H9 (cell line): ENCODE measurements at regions not wholly inside any gene's neighbourhood (a gene's known extent, or its start where the extent isn't known, plus 50 kb on each side); places are given as distances from the start of the nearest gene placed in this dataset.

Experiments
- DNase-seq: peaks from one replicate; pipeline ENCODE4 v3.0.0-alpha.2; 2017
- H2AFZ ChIP-seq: one replicate; pipeline ENCODE4 v1.6.1; 2013; ENCODE audit warnings: mild to moderate bottlenecking, low read length, control low read depth, moderate library complexity
- H2AK5ac ChIP-seq: 2 replicates; pipeline ENCODE4 v1.6.1; 2013; ENCODE audit warnings: low read length, control low read depth, mixed read lengths; ENCODE audit not compliant: insufficient read length
- H2BK120ac ChIP-seq: one replicate; pipeline ENCODE4 v1.6.1; 2013; ENCODE audit warnings: low read depth, mild to moderate bottlenecking, low read length, control low read depth, inconsistent platforms; ENCODE audit not compliant: poor library complexity, severe bottlenecking
- H2BK12ac ChIP-seq: 2 replicates; pipeline ENCODE4 v1.6.1; 2013; ENCODE audit warnings: low read length, control low read depth, mixed read lengths, low read depth; ENCODE audit not compliant: insufficient read length
- H2BK15ac ChIP-seq: 2 replicates; pipeline ENCODE4 v1.6.1; 2013; ENCODE audit warnings: low read depth, low read length, control low read depth
- H2BK20ac ChIP-seq: one replicate; pipeline ENCODE4 v1.6.1; 2013; ENCODE audit warnings: low read depth, mild to moderate bottlenecking, low read length, control low read depth, inconsistent platforms; ENCODE audit not compliant: poor library complexity, severe bottlenecking
- H2BK5ac ChIP-seq: 2 replicates; pipeline ENCODE4 v1.6.1; 2013; ENCODE audit warnings: low read length, control low read depth, mixed read lengths; ENCODE audit not compliant: insufficient read length
- H3K14ac ChIP-seq: 2 replicates; pipeline ENCODE4 v1.6.1; 2013; ENCODE audit warnings: low read length, control low read depth; ENCODE audit not compliant: insufficient read depth
- H3K18ac ChIP-seq: 2 replicates; pipeline ENCODE4 v1.6.1; 2013; ENCODE audit warnings: low read depth, mild to moderate bottlenecking, mixed read lengths, low read length, control low read depth; ENCODE audit not compliant: insufficient read length
- H3K23ac ChIP-seq: 2 replicates; pipeline ENCODE4 v1.6.1; 2013; ENCODE audit warnings: low read length, control low read depth, mixed read lengths, low read depth; ENCODE audit not compliant: insufficient read length
- H3K23me2 ChIP-seq: 2 replicates; pipeline ENCODE4 v1.6.1; 2013; ENCODE audit warnings: low read depth, mild to moderate bottlenecking, mixed read lengths, low read length, control low read depth; ENCODE audit not compliant: insufficient read length, poor library complexity, severe bottlenecking
- H3K27ac ChIP-seq: 2 replicates; pipeline ENCODE4 v1.5.1; 2013; ENCODE audit warnings: low read length, control low read depth, mixed read lengths, low read depth; ENCODE audit not compliant: insufficient read length
- H3K27me3 ChIP-seq: 2 replicates; pipeline ENCODE4 v1.6.1; 2013; ENCODE audit warnings: low read length, control low read depth, inconsistent platforms; ENCODE audit not compliant: insufficient read depth
- H3K4ac ChIP-seq: 2 replicates; pipeline ENCODE4 v1.6.1; 2013; ENCODE audit warnings: low read depth, mild to moderate bottlenecking, control low read depth, inconsistent platforms, low read length, moderate library complexity
- H3K4me1 ChIP-seq: 2 replicates; pipeline ENCODE4 v1.6.1; 2013; ENCODE audit warnings: low read length, control low read depth, inconsistent platforms; ENCODE audit not compliant: insufficient read depth
- H3K4me2 ChIP-seq: 2 replicates; pipeline ENCODE4 v1.6.1; 2013; ENCODE audit warnings: low read length, control low read depth, mixed read lengths; ENCODE audit not compliant: insufficient read length, insufficient read depth
- H3K56ac ChIP-seq: 2 replicates; pipeline ENCODE4 v1.6.1; 2013; ENCODE audit warnings: low read depth, mild to moderate bottlenecking, mixed read lengths, low read length, control low read depth; ENCODE audit not compliant: insufficient read length
- H3K79me1 ChIP-seq: 2 replicates; pipeline ENCODE4 v1.6.1; 2013; ENCODE audit warnings: low read depth, mild to moderate bottlenecking, moderate library complexity, low read length, control low read depth, inconsistent platforms; ENCODE audit not compliant: insufficient read depth, poor library complexity, severe bottlenecking
- H3K79me2 ChIP-seq: 2 replicates; pipeline ENCODE4 v1.6.1; 2013; ENCODE audit warnings: low read length, control low read depth, inconsistent platforms; ENCODE audit not compliant: insufficient read depth
- H3K9ac ChIP-seq: 2 replicates; pipeline ENCODE4 v1.6.1; 2013; ENCODE audit warnings: low read length, control low read depth, mixed read lengths; ENCODE audit not compliant: insufficient read length; ENCODE audit errors: extremely low read depth
- H3K9me3 ChIP-seq: one replicate; pipeline ENCODE4 v1.6.1; 2013; ENCODE audit warnings: low read depth, low read length, inconsistent platforms; ENCODE audit not compliant: control insufficient read depth
- H3T11ph ChIP-seq: one replicate; pipeline ENCODE4 v1.6.1; 2013; ENCODE audit warnings: mild to moderate bottlenecking, low read length, control low read depth, inconsistent platforms
- H4K20me1 ChIP-seq: one replicate; pipeline ENCODE4 v1.6.1; 2013; ENCODE audit not compliant: control insufficient read depth, insufficient read length, insufficient read depth
- H4K5ac ChIP-seq: 2 replicates; pipeline ENCODE4 v1.6.1; 2013; ENCODE audit warnings: low read depth, mild to moderate bottlenecking, mixed read lengths, low read length, control low read depth; ENCODE audit not compliant: insufficient read length
- H4K8ac ChIP-seq: replicated peaks from 2 replicates; pipeline ENCODE4 v1.6.1; 2013; ENCODE audit warnings: low read length, control low read depth, mixed read lengths, low read depth; ENCODE audit not compliant: insufficient read length
- H4K91ac ChIP-seq: 2 replicates; pipeline ENCODE4 v1.6.1; 2013; ENCODE audit warnings: low read depth, mild to moderate bottlenecking, moderate library complexity, mixed read lengths, low read length, control low read depth; ENCODE audit not compliant: insufficient read length
- H3K27ac Mint-ChIP-seq, 3 experiments: 2 replicates in 2 of 3; 3 replicates in 1 of 3; pipeline ENCODE4 v1.8.0; 2020 to 2021; ENCODE audit warnings: mixed read lengths in 3 of 3, mild to moderate bottlenecking in 1 of 3, moderate library complexity in 1 of 3
- H3K27me3 Mint-ChIP-seq: 2 replicates; pipeline ENCODE4 v1.8.0; 2021; ENCODE audit warnings: low read depth, mild to moderate bottlenecking, moderate library complexity, mixed read lengths
- H3K36me3 Mint-ChIP-seq, 3 experiments: 2 replicates in 2 of 3; 3 replicates in 1 of 3; pipeline ENCODE4 v1.8.0; 2020 to 2021; ENCODE audit warnings: low read depth in 3 of 3, mixed read lengths in 3 of 3; ENCODE audit not compliant: insufficient read depth in 1 of 3
- H3K4me1 Mint-ChIP-seq, 2 experiments: 2 replicates each; pipeline ENCODE4 v1.8.0; 2020; ENCODE audit warnings: mixed read lengths in 2 of 2
- H3K4me3 Mint-ChIP-seq, 2 experiments: 2 replicates in 1 of 2; 3 replicates in 1 of 2; pipeline ENCODE4 v1.8.0; 2020 to 2021; ENCODE audit warnings: mild to moderate bottlenecking in 2 of 2, mixed read lengths in 2 of 2, moderate library complexity in 1 of 2
- H3K9me3 Mint-ChIP-seq, 2 experiments: 2 replicates in 1 of 2; 3 replicates in 1 of 2; pipeline ENCODE4 v1.8.0; 2020; ENCODE audit warnings: mild to moderate bottlenecking in 2 of 2, mixed read lengths in 2 of 2, moderate library complexity in 1 of 2
- WGBS: extraction: QIAGEN DNeasy Blood & Tissue Kit; methylation state at CpG from one replicate; pipeline ENCODE4 v1.1.7; 2013; ENCODE audit warnings: missing lambda C conversion rate, low lambda C conversion rate, mixed read lengths; ENCODE audit not compliant: insufficient read length; ENCODE audit errors: extremely low coverage; 5-methylcytosine and 5-hydroxymethylcytosine counted together
- TF ChIP-seq, protein P1 (sequence below): fragments of 200-600 bp; sonication (generic); conservative IDR thresholded peaks from 3 replicates; pipeline ENCODE4 v1.8.0; 2021; ENCODE audit warnings: antibody characterized with exemption, mild to moderate bottlenecking

DNA sequence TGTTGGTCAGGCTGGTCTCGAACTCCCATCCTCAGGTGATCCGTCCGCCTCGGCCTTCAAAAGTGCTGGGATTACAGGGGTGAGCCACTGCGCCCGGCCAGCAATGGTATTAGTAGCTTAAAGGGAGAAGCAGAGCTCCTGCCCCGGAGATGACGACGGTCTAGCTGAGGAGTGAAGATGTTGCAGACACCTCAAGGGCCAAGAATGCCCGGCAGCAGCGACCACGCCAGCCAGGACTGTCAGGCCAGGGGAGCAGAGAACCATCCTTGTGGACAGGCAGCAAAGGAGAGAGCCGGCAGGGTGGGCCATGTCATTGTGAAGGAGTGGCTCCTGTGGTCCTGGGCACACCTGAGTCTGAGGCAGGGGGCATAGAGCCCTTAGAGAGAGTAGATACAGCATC lies 210.1 kb upstream of the BCOR start:
- Histone ChIP-seq H3K9ac (no peak overlapping the region), H3K4ac (no peak overlapping the region), H2BK15ac (no peak overlapping the region; the same call in 1 of the 2 replicates), H3K79me2 (no peaks in the 10 kb centered on the region), H2AFZ (no peak overlapping the region), H2BK20ac (no peak overlapping the region), H2BK12ac (no peak overlapping the region), H4K20me1 (no peaks in the 10 kb centered on the region), H3K27ac (no peak overlapping the region), H4K91ac (no peak overlapping the region), H3K23me2 (peaks cover 2% of the 10 kb centered on the region), H3K23ac (no peak overlapping the region), H4K5ac (no peak overlapping the region), H2AK5ac (no peak overlapping the region), H3K56ac (no peak overlapping the region), H3K27me3 (no peaks in the 10 kb centered on the region), H2BK5ac (no peak overlapping the region), H2BK120ac (no peak overlapping the region), H4K8ac (no peak overlapping the region), H3K4me2 (no peak overlapping the region), H3K18ac (no peak overlapping the region), H3K14ac (no peak overlapping the region), H3K79me1 (no peaks in the 10 kb centered on the region), H3T11ph (no peak overlapping the region), H3K4me1 (peaks cover 3% of the 10 kb centered on the region; the same call in 1 of the 2 replicates), H3K9me3 (no peaks in the 10 kb centered on the region)
- Mint-ChIP-seq H3K36me3 (peaks cover 3 to 12% (median 8%) of the 10 kb centered on the region in 3 experiments; a peak in 3 of 7 replicates), H3K4me1 (peaks cover 19 to 21% of the 10 kb centered on the region in 2 experiments; a peak in 3 of 4 replicates), H3K9me3 (peaks cover 88 to 90% of the 10 kb centered on the region in 2 experiments), H3K4me3 (no peak overlapping the region), H3K27me3 (peaks cover 18% of the 10 kb centered on the region), H3K27ac (no peak overlapping the region)
- TF ChIP-seq, protein P1, sequence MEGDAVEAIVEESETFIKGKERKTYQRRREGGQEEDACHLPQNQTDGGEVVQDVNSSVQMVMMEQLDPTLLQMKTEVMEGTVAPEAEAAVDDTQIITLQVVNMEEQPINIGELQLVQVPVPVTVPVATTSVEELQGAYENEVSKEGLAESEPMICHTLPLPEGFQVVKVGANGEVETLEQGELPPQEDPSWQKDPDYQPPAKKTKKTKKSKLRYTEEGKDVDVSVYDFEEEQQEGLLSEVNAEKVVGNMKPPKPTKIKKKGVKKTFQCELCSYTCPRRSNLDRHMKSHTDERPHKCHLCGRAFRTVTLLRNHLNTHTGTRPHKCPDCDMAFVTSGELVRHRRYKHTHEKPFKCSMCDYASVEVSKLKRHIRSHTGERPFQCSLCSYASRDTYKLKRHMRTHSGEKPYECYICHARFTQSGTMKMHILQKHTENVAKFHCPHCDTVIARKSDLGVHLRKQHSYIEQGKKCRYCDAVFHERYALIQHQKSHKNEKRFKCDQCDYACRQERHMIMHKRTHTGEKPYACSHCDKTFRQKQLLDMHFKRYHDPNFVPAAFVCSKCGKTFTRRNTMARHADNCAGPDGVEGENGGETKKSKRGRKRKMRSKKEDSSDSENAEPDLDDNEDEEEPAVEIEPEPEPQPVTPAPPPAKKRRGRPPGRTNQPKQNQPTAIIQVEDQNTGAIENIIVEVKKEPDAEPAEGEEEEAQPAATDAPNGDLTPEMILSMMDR = no peak
- no CpG with 5 or more reads among the region's 13 CpGs for WGBS
- DNase-seq = no peak
